ENCODE measurements at regions not wholly inside any gene's neighbourhood (a gene's known extent, or its start where the extent isn't known, plus 50 kb on each side); places are given as distances from the start of the nearest gene placed in this dataset.
A peak's percentile ranks its signal among the peaks of the same experiment; 100 is the strongest.

DNA sequence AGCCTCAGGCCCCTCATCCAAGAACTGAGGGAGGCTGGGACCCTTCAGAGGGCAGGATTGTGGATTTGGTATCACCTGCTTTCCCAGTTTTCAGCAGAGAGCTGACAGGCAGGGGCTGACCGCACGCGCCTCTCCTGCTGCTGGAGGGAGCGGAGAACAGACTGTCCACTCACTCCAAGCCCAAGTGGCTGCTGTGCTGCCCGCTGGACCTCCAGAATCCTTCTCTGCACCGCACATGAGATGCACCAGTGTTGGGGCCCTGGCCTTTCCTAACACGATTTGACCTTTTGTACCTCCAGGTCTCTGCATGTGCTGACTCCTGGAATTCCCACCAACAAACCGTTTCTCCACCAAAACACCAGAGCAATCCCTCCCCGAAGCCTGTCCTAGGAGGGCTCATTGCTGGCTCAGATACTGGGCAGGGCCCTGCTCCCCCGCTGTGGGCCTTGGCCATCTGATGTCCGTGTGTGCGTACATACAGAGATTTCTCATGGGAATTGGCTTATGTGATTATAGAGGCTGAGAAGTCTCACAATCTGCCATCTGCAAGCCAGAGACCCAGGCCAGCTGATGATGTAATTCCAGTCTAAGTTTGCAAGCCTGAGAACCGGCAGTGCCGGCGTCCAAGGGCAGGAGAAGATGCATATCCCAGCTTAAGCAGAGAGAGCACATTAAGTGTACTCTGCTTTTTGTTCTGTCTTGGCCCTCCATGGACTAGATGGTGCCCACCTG is 141.7 kb downstream of the GADD45G start:
- no peak for TF ChIP-seq GATA3 (IDR thresholded peaks at IDR 0.05; ENCODE audit: low read depth, low read length)
- peak; percentile 60 for TF ChIP-seq GATA2 (IDR thresholded peaks at IDR 0.05; ENCODE audit: low read depth, low read length)

DNA sequence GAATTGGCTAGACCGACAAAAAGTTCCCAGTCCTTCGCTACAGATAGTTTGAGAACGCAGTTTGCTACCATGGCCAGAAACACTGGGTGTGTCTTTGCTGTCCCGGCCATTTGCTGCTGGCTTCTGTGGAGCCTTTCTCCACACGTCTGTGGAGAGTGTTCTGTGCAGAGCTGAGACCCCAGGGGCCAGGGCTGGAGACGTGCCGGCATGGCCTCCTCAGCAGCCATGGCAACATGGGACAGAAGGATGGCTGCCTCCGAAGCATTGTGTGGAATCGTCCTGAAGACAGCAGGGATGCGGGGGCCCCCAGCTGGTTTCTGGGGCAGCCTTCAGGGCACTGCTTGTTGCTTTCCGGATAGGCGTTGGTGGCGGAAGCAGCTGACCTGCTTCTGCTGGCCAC is 142.8 kb downstream of the GADD45G start:
- TF ChIP-seq GATA3 (IDR thresholded peaks at IDR 0.05; ENCODE audit: low read depth, low read length) (no peak), GATA2 (IDR thresholded peaks at IDR 0.05; ENCODE audit: low read depth, low read length) (no peak)

DNA sequence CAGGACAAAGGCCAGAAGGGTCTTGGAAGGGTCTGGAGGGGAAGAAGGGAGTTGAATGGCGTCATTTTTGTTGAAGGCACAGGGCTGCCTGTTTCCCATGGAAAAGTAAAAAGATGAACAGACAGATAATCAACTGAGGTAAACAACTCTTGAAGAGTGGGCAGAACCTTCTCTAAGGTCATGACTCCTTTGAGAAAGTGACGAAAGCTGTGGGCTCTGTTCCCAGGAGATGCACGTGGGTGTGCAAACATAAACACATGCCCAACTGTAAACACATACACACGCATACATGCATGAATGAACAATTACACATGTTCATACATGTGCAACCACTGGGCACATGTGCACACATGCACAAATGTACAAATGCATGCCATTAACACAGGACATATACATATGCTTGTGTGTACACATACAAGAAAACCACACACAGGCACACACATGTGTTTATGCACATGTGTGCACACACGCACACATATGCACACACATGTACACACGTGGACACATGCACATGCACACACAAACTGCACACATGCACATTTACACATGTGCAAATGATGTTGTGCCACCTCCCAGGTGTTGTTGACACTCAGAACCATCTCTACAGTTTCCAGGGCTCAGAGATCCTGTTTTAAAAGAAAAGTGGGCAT is 143.3 kb downstream of the GADD45G start:
- TF ChIP-seq GATA3 (IDR thresholded peaks at IDR 0.05; ENCODE audit: low read depth, low read length) (no peak), GATA2 (IDR thresholded peaks at IDR 0.05; ENCODE audit: low read depth, low read length) (no peak)

DNA sequence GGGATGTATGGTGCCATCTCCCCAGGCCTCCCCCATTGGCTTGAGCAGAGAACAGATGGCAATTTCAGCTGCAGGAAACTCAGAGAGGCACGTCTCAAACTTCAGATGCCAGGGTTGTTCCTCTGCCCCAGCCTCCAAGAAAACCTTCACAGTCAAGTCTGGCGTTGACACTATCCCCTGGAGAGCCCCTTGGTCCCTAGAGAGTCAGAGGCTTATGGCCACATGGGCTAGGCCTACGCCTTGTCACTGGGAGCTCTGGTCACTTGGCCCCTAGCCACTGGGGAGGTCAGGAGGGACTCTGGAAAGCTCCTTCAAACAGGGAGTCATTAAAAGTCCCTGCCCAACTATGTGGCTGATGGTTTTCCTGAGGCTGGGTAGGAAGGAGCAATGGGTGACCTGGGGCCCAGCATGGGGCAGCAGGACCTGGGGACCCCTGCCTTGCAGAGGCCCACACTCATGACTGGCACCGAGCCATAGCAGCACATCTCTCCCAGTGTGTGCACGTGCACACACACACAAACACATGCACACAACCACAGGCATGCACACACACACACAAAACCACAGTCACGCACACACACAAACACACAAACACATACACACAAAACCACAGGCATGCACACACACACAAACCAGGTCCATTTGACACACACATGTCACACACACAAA is 144.2 kb downstream of the GADD45G start:
- TF ChIP-seq GATA2 (IDR thresholded peaks at IDR 0.05; ENCODE audit: low read depth, low read length), result no peak
- no peak for TF ChIP-seq GATA3 (IDR thresholded peaks at IDR 0.05; ENCODE audit: low read depth, low read length)

DNA sequence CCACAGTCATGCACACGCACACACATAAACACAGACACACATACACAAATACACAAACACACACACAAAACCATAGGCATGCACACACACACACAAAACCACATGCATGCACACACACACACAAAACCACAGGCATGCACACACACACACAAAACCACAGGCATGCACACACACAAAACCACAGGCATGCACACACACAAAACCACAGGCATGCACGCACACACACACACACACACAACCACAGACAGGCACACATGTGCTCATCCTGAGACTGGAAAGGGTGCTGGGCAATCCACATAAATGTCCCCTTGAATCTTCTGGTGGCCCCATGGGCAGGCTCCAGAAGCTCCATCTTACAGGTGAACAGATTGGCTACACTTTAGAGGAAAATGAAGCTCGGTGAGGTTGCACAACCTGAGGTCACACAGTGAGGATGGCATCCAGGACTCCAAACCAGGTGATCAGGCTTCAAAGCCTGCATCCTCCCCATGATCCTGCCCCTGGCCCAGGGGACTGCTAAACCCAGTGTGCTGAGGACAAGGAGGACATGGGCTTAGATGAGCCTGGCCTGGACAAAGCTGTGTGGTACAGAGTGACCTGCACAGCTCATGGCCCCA is 144.8 kb downstream of the GADD45G start:
- TF ChIP-seq GATA2 (IDR thresholded peaks at IDR 0.05; ENCODE audit: low read depth, low read length) (no peak), GATA3 (IDR thresholded peaks at IDR 0.05; ENCODE audit: low read depth, low read length) (no peak)

DNA sequence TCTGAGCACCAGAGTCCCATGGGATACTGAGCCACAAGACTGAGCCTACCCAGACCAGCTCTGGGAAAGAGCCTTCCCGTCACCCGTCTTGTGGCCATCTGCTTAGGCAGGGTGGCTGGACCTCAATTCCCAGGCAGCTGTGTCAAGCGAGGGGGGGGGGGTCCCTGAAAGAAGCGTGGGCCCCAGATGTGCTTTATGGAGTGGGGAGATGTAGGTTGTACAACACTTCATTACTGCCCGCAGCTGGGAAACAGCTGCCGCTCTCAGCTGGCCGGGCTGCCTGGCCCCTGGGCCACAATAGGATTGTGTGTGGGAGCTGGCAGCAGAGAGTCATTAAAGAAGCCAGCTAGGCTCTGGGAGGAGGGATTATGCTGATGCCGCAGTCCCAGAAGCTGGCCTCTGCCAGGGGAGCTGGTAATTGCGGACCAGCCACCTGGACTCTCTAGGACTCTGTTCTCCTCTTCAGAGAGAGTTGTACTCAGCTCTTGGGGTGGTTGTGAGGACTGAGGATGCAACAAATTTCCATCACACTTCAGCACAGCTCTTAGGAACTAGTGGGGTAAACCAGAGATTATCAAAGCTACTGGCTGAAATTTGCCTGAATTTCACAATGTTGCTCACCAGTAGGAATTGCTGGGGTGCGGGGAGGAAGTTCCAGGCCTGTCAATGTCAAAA is 145.4 kb downstream of the GADD45G start:
- TF ChIP-seq GATA2 (IDR thresholded peaks at IDR 0.05; ENCODE audit: low read depth, low read length) (no peak), GATA3 (IDR thresholded peaks at IDR 0.05; ENCODE audit: low read depth, low read length) (no peak)

DNA sequence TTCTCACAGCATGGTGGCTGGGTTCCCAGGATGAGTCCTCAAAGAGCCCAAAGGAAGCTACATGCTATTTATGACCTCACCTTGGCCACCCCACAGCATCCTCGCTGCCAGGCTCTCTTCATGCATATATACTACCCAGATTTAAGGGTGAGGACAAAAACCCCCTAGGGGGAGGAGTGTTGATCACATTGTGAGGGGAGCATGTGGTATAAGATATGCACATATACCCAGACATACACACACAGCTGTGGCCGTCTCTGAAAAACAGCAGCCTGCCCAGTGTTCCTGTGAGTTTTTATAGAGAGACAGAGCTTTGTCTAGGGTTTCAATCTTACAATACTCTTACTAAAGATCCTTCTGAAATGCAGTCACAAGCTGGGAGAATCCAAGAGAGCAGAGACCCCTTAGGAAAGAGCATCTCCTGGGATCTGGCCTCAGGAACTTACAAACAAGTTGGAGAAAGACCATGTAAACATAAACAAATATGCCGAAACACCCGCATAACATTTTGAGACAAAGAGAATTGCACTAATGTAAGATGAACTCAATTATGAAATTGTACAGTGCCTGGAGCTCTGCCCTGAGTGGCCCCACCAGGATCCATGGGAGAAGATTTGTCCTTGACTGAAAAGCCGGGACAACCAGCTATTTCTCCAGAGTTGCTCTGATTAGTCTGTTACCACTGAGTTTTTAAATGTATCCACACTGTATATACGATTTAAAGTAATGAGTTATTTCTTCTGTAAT is 146.4 kb downstream of the GADD45G start:
- TF ChIP-seq GATA2 (IDR thresholded peaks at IDR 0.05; ENCODE audit: low read depth, low read length) (no peak), GATA3 (IDR thresholded peaks at IDR 0.05; ENCODE audit: low read depth, low read length) (no peak)

DNA sequence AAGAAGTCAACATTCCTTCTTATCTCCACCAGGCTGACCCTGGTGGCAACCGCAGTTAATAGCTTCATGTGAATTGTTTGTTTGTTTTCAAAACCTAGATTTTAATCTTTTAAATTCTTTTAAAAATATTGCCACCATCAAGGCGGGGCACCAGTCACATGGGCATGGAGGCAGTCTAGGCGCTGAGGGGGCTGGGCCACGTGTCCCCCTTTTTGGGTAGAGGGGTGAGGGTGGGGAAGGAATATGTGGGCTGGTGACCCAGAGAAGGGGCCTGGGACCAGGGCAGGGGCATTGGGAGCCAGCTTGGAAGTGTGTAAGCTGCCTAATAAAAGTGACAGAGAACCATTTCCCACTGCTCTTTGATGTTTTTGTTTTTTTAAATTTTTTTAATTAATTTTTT is 147.3 kb downstream of the GADD45G start:
- TF ChIP-seq GATA2 (IDR thresholded peaks at IDR 0.05; ENCODE audit: low read depth, low read length) (no peak), GATA3 (IDR thresholded peaks at IDR 0.05; ENCODE audit: low read depth, low read length) (no peak)

DNA sequence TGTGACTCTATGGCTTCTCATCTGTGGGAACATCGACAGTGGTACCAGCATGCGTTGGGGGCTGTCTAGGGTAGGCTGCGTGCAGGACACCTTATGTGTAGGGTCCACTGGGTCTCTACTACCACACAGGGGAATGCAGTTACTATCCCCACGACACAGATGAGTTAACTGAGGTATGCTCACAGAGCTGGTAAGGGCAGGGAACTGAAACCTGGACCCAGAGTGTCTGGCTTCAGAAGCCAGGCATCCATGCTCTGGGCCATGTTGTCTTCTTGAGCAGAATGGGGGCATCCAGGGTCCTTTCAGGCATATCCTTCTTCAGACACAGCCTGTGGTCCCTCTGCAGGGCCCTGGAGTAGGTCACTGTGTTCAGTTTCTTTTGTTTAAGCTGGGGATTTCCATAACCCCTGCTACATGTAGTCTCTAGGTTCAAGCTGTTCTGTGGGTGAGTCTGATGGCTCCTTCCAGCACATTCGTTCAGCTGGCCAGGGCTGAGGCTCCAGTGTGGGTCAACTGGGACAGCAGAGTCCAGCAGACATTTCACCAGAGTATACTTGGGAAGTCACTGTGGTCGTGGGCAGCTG is 148.8 kb downstream of the GADD45G start:
- TF ChIP-seq GATA2 (IDR thresholded peaks at IDR 0.05; ENCODE audit: low read depth, low read length) (no peak), GATA3 (IDR thresholded peaks at IDR 0.05; ENCODE audit: low read depth, low read length) (no peak)

DNA sequence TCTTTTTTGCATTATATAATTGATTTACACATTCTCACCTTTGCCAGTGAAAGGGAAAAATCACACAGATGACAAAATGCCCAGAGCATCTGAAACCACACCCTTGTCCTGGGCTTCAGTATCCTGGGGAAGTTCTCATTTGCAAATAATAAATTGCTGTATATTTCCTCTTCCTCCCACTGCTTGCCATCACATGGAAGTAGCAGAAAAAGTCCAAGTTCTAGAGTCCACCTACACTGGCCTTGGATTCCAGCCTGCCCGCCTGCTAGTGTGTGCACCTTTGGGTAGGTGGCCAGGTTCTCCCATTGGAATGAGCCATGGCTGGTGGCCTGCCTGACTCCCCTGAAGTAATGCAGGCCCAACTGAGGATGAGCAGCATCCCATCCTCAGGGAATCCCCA is 149.4 kb downstream of the GADD45G start:
- no peak for TF ChIP-seq GATA2 (IDR thresholded peaks at IDR 0.05; ENCODE audit: low read depth, low read length)
- TF ChIP-seq GATA3 (IDR thresholded peaks at IDR 0.05; ENCODE audit: low read depth, low read length), result no peak

DNA sequence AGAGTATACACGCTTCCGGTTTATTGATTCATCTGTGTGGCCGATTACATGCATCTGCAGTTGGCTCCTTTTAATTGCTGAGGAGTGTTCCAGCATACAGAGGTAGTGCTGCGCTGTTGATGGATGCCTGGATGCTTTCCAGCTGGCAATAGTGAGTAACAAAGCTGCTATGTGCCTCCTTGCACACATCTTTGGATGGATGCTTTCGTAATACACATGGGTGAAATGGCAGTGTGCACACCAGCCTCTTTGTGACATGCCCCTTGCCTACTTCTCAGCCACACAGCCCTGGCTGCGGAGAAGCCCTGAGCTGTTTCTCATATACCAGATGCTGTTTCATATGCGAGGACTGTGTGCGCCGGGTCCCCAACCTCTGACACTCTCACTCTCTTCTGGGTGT is 151.0 kb downstream of the GADD45G start:
- TF ChIP-seq GATA3 (IDR thresholded peaks at IDR 0.05; ENCODE audit: low read depth, low read length) (no peak), GATA2 (IDR thresholded peaks at IDR 0.05; ENCODE audit: low read depth, low read length) (no peak)

DNA sequence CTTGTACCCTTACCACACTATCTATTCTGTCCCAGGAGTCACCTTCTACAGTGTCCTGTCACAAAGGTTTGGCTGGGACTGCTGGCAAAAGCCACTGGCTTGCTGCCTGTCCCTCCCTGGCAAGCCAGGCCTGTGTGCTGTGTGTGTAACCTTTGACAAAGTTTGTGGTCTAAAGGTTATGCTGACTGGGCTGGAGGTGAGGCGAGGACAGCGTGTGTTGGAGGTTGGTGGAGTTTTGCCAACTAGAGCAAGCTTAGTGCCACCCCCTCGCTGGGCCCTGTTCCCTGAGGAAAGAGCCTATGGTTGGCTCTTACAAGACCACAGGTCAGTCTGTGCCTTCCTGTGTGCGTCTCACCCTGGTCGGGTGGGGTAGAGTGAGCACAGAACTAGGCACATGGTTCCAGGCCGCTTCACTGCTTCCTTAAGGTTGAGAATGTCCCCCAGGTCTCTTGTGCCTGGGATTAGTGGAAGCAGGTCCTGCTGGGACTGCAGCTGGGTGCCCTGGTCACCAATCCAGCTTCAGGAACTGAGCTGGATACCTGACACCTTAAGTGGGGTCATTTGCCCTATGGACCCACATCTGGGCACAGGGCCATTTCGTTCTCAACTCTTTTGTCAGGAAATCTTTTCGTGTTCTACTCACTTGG is 152.2 kb downstream of the GADD45G start:
- TF ChIP-seq GATA3 (IDR thresholded peaks at IDR 0.05; ENCODE audit: low read depth, low read length), result no peak
- no peak for TF ChIP-seq GATA2 (IDR thresholded peaks at IDR 0.05; ENCODE audit: low read depth, low read length)

All from SH-SY5Y (cell line).